GM06990 (cell line): ENCODE measurements at regions not wholly inside any gene's neighbourhood (a gene's known extent, or its start where the extent isn't known, plus 50 kb on each side); places are given as distances from the start of the nearest gene placed in this dataset.

Source experiments
- DNase-seq: peaks from one replicate; pipeline ENCODE4 v3.0.0-alpha.2; 2011; ENCODE audit not compliant: insufficient read length; ENCODE audit errors: extremely low read depth
- H3K27me3 ChIP-seq: replicated peaks from 2 replicates; pipeline ENCODE4 v1.6.0; 2011; ENCODE audit warnings: low read length; ENCODE audit not compliant: control insufficient read depth, insufficient read depth
- H3K36me3 ChIP-seq: 2 replicates; pipeline ENCODE4 v1.5.1; 2011; ENCODE audit warnings: low read length; ENCODE audit not compliant: control insufficient read depth, insufficient read depth
- H3K4me3 ChIP-seq: replicated peaks from 2 replicates; pipeline ENCODE4 v1.5.1; 2011; ENCODE audit warnings: low read depth, mild to moderate bottlenecking, control low read depth, low read length
- TF ChIP-seq, protein P1 (sequence below): IDR thresholded peaks from 2 replicates; pipeline ENCODE4 v1.5.1; 2011; ENCODE audit warnings: low read length, control low read depth, mild to moderate bottlenecking, inconsistent platforms; ENCODE audit not compliant: insufficient read depth, poor library complexity, severe bottlenecking

DNA sequence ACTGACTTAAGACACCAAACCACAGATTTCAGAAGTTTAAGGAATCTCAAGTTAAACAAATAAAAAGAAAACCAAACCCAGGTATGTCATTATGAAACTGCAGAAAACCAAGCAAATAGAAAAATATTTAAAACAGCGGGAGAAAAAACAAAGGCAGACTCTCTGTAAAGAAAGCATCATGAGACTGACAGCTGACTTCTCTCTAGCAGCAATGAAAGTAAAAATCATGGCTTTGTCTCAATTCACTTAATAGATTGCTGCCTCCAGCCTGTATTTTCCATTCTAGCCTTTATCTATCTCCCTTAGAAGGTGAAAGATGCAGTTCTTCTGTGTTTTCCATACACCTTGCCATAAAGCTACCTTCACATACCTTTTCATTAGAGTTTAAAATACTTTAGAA, 131.1 kb upstream of the IPO5 start:
- DNase-seq, result no peak
- H3K36me3 ChIP-seq, result no peaks in the 10 kb centered on the region
- TF ChIP-seq, protein P1, sequence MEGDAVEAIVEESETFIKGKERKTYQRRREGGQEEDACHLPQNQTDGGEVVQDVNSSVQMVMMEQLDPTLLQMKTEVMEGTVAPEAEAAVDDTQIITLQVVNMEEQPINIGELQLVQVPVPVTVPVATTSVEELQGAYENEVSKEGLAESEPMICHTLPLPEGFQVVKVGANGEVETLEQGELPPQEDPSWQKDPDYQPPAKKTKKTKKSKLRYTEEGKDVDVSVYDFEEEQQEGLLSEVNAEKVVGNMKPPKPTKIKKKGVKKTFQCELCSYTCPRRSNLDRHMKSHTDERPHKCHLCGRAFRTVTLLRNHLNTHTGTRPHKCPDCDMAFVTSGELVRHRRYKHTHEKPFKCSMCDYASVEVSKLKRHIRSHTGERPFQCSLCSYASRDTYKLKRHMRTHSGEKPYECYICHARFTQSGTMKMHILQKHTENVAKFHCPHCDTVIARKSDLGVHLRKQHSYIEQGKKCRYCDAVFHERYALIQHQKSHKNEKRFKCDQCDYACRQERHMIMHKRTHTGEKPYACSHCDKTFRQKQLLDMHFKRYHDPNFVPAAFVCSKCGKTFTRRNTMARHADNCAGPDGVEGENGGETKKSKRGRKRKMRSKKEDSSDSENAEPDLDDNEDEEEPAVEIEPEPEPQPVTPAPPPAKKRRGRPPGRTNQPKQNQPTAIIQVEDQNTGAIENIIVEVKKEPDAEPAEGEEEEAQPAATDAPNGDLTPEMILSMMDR, result no peak
- no peaks in the 10 kb centered on the region for H3K27me3 ChIP-seq
- H3K4me3 ChIP-seq, result no peak overlapping the region

DNA sequence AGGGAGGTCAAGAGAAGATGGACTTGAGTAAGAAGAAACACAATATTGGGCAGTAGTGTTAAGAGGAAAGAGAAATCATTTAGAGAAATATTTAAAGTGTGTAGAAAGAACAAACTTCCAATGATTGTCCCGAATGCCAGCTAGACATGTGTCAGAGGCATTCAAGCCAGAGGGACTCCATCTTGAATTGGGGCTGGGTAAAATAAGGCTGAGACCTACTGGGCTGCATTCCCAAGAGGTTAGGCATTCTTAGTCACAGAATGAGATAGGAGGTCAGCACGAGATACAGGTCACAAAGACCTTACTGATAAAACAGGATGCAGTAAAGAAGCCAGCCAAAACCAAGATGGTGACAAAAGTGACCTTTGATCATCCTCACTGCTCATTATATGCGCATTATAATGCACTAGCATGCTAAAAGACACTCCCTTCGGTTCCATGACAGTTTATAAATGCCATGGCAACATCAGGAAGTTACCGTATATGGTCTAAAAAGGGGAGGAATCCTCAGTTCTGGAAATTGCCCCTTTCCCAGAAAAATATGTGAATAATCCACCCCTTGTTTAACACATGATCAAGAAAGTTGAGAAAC, 127.0 kb upstream of the IPO5 start:
- no peak for DNase-seq
- Histone ChIP-seq H3K4me3 (no peak overlapping the region), H3K36me3 (no peaks in the 10 kb centered on the region)

GRCh38 chr13:97834250-97834649, 119.2 kb upstream of the IPO5 start:
- TF ChIP-seq, protein P1, result no peak
- no peak for DNase-seq
- Histone ChIP-seq H3K27me3 (no peaks in the 10 kb centered on the region), H3K4me3 (no peak overlapping the region), H3K36me3 (no peaks in the 10 kb centered on the region)

More for the DNA sequence above, 127.0 kb upstream of the IPO5 start:
- H3K27me3 ChIP-seq, result no peaks in the 10 kb centered on the region
- TF ChIP-seq, protein P1, result no peak

DNA sequence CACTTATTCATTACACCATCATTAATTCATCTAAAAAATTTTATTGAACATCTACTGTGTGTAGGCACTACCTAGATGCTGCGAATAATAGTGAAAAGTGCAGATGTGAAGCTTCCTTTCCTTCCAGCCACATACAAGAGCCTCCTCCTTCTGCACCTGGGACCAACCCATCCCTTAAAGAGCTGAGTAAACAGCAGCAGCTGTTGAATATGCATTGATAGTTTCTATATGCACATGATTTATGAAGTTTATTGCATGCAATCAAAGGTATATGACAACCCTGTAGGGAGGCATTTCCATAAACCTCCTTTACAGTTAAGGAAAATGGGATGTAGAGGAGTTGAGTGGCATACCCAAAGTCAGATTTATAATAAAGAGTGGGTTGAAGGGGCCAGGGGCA, 110.3 kb upstream of the IPO5 start:
- Histone ChIP-seq H3K27me3 (no peaks in the 10 kb centered on the region), H3K4me3 (no peak overlapping the region), H3K36me3 (no peaks in the 10 kb centered on the region)
- TF ChIP-seq, protein P1, result no peak
- no peak for DNase-seq

GRCh38 chr13:97844151-97844550, 109.3 kb upstream of the IPO5 start:
- no peaks in the 10 kb centered on the region for H3K36me3 ChIP-seq
- no peak for DNase-seq
- no peaks in the 10 kb centered on the region for H3K27me3 ChIP-seq
- TF ChIP-seq, protein P1, result no peak
- no peak overlapping the region for H3K4me3 ChIP-seq

GRCh38 chr13:97848886-97849285, 104.6 kb upstream of the IPO5 start:
- H3K36me3 ChIP-seq, result no peaks in the 10 kb centered on the region
- H3K27me3 ChIP-seq, result no peaks in the 10 kb centered on the region; the same call in 1 of the 2 replicates
- TF ChIP-seq, protein P1, result no peak
- no peak for DNase-seq
- no peak overlapping the region for H3K4me3 ChIP-seq
